ENCODE measurements at regions not wholly inside any gene's neighbourhood (a gene's known extent, or its start where the extent isn't known, plus 50 kb on each side); places are given as distances from the start of the nearest gene placed in this dataset.

DNA sequence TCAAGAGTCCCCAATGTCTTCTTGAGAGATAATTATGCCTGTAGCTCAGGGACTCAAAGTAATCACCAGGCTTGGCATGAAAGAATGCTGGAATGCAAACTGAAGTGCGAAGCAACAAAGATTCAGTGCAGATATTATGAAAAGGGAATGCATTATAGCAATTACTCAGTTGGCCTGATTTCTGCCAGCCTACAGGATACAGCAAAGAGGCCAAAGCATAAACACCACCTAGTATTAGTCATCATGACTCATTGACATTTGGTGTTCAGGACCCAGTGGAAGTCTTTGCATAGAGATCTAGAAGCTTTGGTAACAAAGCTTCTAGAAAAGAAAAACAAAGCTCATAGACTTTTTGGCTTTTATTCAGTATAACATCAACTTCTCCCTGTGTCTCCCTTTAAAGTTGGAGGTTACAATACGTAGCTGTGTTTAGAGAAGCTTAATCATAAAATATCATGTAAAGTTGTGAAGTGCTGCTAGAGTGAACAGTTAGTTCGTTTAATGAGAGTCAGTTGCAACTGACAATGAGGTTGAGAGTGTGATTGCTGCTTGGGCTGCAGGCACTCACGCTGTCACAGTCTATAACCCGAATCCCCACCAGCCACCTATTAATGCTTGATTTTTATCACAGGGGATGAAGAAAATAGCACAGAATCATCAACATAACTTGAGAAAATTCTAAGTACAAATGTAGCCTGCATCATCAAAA lies 932.7 kb downstream of the TFAP2A start:
- Mint-ChIP-seq H3K27ac (no peak overlapping the region), H3K9me3 (peaks cover 0 to 4% (median 4%) of the 10 kb centered on the region in 3 donors), H3K4me3 (no peak overlapping the region)

DNA sequence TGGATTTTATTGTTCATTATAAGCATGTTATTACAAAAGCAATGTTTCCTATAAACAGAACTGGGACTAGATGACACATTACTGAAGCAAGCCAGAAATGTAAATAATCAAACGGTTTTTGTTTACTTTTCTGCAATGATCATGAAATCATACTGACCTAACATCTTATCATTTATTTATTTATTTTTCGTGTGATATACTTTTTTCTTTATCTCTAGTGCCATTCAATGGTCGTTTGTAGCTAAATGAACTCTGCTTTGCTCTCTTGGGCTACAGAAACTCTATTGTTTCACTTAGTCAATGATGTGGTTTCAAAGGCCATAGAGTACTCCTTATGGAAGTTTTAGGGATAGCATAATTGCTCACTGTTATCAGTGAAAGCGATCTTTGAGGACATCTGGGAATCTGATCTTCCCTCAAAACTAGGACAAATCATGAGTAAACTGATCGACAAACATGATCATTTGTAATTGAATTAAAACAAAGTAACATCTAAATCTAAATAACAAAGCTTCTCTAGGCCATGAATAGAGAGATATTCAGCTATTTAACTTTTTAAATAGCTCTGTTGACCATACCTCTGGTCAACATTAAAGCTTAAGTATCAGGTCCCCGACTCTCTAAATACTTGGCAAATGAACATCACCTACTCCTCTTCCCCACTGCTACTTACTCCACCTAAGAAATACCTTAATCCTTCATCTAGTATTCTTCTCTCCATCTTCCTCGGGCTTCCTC lies 933.4 kb downstream of the TFAP2A start:
- Mint-ChIP-seq H3K4me1 (no peaks in the 10 kb centered on the region), H3K4me3 (no peak overlapping the region), H3K27ac (no peak overlapping the region), H3K27me3 (no peaks in the 10 kb centered on the region), H3K9me3 (peaks cover 0 to 4% (median 4%) of the 10 kb centered on the region in 3 donors), H3K36me3 (no peaks in the 10 kb centered on the region)

More for the DNA sequence above, 932.7 kb downstream of the TFAP2A start:
- no peaks in the 10 kb centered on the region for H3K27me3 Mint-ChIP-seq
- no peaks in the 10 kb centered on the region for H3K36me3 Mint-ChIP-seq
- no peaks in the 10 kb centered on the region for H3K4me1 Mint-ChIP-seq

DNA sequence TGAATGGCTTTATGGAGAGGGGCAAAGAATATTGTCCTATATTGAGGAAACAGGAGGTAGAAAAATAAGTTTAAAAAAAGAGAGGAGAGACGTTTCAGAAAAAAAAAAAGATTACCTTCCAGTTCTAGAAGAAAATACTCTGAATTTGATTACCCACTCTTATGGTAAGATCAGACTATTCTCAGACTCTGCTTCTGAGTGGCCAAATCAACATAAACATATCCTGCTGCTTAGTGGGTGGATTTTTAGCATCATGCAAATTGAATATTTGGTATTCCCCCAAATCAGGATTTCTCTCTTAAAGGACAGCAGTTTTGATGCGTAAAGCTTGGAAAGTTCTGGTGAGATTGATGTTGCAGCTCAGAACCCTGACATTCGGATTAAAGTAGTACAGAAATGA lies 946.6 kb downstream of the TFAP2A start:
- Mint-ChIP-seq H3K4me3 (no peak overlapping the region), H3K36me3 (peaks cover 2% of the 10 kb centered on the region), H3K9me3 (peaks cover 0 to 7% (median 5%) of the 10 kb centered on the region in 3 donors), H3K27ac (no peak overlapping the region), H3K27me3 (no peaks in the 10 kb centered on the region), H3K4me1 (no peaks in the 10 kb centered on the region)

DNA sequence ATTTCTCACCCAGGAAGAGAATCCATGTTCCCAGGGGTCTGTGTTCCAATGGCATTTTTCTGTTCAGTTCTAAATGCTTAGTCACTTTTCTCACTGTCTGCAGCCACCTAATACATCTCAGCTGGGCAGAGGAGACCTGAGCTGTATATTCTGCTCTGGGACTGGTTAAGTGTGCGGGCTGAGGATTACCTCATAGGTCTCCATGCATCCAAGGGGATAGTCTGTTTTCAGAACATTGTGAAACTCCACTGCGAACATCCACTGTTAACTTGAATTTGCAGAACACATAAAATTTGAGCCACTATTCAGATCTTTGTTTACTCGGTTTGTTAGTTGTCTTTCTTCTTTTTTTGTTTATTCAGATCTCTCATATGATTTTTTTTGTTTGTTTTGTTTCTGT lies 947.1 kb downstream of the TFAP2A start:
- Mint-ChIP-seq H3K36me3 (peaks cover 2% of the 10 kb centered on the region), H3K4me1 (no peaks in the 10 kb centered on the region), H3K9me3 (peaks cover 1 to 7% (median 5%) of the 10 kb centered on the region in 3 donors), H3K27ac (no peak overlapping the region), H3K27me3 (no peaks in the 10 kb centered on the region), H3K4me3 (no peak overlapping the region)

DNA sequence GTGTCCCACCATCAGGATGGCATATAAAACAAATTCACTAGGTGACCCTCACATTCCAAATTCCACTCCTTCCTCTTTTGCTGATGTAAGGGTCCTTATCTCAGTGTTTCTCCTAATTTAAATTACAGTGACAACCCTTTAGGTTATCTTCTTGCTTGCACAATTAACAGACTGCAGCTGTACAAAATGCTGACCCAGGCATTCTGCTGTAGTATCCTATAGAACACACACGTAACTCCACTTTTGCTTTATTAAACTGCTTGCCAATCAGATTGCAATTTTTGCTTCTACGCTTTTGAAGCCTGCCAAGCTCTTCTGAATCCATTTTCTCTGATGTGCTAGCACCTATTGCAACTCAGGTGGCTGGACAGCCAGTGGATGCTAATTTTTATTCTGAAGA lies 950.3 kb downstream of the TFAP2A start:
- Mint-ChIP-seq H3K36me3 (peaks cover 2% of the 10 kb centered on the region), H3K4me1 (no peaks in the 10 kb centered on the region), H3K9me3 (peaks cover 1 to 3% (median 3%) of the 10 kb centered on the region in 3 donors), H3K27ac (no peak overlapping the region), H3K4me3 (no peak overlapping the region), H3K27me3 (no peaks in the 10 kb centered on the region)

DNA sequence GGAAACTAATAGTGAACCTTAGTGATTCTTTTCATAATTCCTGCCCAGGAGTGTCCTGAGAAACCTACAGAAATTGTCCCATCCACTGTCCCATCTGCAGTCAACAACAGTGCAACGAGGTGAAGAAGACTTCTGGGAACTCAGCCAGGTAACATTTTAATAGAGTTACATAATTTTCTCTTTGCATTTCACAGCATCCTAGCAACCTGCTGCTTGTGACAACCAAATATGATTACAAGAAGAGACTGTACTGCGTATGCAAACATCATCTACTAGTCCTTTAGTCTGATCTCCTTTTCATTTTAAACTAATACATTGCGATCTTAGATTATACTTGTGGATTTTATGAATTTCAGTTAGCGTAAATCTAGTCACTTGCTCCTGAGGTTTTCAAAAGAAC lies 951.6 kb downstream of the TFAP2A start:
- no peaks in the 10 kb centered on the region for H3K27me3 Mint-ChIP-seq
- no peak overlapping the region for H3K27ac Mint-ChIP-seq
- H3K9me3 Mint-ChIP-seq, result peaks cover 1 to 3% (median 3%) of the 10 kb centered on the region in 3 donors
- H3K36me3 Mint-ChIP-seq, result peaks cover 2% of the 10 kb centered on the region
- H3K4me1 Mint-ChIP-seq, result no peaks in the 10 kb centered on the region
- no peak overlapping the region for H3K4me3 Mint-ChIP-seq

DNA sequence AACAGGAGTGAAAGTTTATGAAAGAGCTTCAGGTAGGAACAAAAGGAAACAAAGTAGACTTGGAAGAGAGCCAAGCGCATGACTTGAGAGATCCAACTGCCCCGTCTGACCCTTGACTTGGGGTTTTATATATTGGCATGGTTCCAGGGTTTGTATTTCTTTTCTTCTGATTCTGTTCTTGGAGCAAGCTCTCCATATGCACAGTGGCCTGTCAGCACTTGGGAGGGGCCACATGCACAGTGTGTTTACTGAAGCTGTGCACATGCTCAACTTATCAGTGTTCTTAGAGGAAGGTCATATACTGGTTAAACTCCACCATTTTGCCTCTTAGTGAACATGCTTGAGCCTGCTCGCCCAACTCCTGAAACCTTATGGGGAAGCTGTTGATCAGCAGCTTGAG lies 953.7 kb downstream of the TFAP2A start:
- Mint-ChIP-seq H3K4me1 (peaks cover 0 to 2% (median 0%) of the 10 kb centered on the region in 3 donors), H3K4me3 (no peak overlapping the region), H3K27ac (no peak overlapping the region), H3K27me3 (no peaks in the 10 kb centered on the region), H3K36me3 (no peaks in the 10 kb centered on the region), H3K9me3 (peaks cover 0 to 1% (median 0%) of the 10 kb centered on the region in 3 donors)

DNA sequence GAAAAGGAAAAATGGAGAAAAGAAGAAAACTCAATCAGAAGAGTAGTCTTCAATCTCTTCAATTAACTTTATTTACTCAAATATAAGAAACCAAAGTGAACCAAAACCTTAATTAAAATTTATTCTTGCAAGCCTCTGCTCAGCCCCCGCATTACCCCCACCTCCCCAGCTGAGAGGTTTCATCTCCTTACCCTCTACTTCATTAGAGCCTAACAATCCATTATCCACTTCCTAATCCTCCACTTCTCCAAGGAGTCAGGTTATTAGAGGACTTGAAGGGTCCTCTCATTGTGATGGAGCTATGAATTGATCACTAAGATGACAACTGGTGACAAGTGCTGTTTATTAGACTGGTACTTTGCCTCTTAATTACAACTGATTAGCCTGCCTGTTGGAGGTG lies 956.5 kb downstream of the TFAP2A start:
- peaks cover 0 to 2% (median 0%) of the 10 kb centered on the region in 3 donors for H3K4me1 Mint-ChIP-seq
- no peak overlapping the region for H3K27ac Mint-ChIP-seq
- H3K9me3 Mint-ChIP-seq, result peaks cover 0 to 1% (median 0%) of the 10 kb centered on the region in 3 donors
- no peak overlapping the region for H3K4me3 Mint-ChIP-seq
- H3K27me3 Mint-ChIP-seq, result no peaks in the 10 kb centered on the region
- H3K36me3 Mint-ChIP-seq, result no peaks in the 10 kb centered on the region

DNA sequence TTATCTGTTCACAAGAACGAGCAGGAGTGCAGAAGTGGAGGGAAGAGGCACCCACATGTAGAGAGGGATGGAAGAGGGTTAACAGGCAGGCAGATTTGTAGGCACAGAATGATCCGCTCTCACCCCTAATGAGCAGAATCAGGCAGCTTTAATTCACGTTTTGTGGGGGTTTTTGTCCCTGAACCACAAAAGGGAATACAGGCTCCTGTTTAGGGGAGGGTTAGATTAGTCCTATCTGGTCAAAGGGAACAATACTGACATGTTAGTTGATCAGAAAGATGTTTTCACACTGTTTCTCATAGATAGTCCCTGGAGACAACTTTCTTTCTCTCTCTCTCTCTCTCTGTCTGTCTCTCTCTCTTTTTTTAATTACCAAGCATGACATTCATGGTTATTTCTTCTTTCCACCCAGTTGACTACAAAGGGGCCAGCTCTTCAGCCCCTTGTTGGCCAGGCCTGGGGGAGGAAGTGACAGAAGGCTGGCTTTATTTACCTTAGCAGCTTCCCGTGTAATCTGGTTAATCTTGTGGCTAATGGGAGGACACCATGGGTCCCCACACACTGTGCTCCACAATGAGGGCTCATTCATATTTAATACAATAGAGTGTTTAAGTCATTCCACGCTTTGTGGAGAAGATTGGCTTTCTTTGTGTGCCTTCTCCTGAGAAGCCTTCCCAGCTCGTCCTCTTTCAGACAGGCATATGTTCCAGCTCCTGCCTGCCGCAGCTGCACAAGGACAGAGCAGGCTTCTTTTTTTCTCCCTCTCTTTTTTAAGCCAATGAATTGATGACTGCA lies 958.8 kb downstream of the TFAP2A start:
- no peak overlapping the region for H3K27ac Mint-ChIP-seq

DNA sequence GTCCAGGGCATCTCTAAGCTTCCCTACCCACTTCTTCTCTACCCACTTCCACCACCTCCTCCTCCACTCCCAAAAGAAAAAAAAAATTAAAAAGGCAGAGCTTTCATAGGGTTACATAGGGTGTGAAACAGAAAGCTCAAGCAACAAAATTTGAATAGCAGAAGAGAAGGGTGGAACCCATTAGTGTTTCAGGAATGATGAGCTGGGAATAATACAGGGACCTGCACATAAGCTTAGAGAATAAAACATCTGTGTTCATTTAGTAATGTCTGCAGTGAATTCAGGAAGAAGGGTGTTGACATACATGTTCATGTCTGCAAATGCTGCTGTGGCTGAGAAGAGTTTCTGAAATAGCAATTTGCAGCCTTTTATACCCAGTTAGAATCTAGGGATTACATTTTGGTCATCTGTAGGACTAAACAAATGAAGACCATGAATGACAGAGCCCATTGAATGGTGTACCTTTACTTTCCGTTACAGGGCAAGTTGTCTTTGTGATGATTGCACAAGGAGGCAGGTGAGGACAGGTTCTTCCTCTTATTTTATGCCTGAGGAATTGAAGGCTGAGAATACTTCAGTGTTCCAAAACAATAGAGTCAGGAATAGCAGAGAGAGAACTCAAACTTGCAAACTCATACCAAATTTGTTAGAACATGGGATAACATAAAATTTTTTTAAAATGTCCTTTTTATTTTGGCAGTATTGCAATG lies 975.1 kb downstream of the TFAP2A start:
- no peaks in the 10 kb centered on the region for H3K36me3 Mint-ChIP-seq
- H3K27me3 Mint-ChIP-seq, result no peaks in the 10 kb centered on the region
- H3K9me3 Mint-ChIP-seq, result peaks cover 0 to 8% (median 7%) of the 10 kb centered on the region in 3 donors
- no peak overlapping the region for H3K27ac Mint-ChIP-seq
- H3K4me1 Mint-ChIP-seq, result peaks cover 0 to 2% (median 0%) of the 10 kb centered on the region in 3 donors
- no peak overlapping the region for H3K4me3 Mint-ChIP-seq

More for the DNA sequence above, 958.8 kb downstream of the TFAP2A start:
- Mint-ChIP-seq H3K36me3 (no peaks in the 10 kb centered on the region), H3K27me3 (no peaks in the 10 kb centered on the region), H3K4me1 (peaks cover 0 to 2% (median 0%) of the 10 kb centered on the region in 3 donors), H3K9me3 (no peaks in the 10 kb centered on the region), H3K4me3 (no peak overlapping the region)

DNA sequence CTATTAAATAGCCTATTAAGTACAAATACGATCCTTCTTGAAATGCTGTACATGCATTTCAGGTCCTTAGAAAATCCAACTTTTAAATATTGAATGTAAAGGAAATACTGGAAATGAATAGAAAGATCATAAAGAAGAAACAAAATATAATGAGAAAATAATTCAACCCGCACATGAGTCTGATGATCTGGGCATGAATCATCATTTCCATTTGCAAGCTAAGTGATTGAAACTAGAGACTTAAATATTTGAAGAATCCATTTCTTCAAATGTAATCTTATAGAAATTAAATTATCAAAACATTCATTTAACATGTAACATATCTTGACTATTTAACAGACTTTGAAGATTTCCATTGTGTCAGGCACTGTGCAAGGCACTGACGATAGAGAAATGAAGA lies 977.0 kb downstream of the TFAP2A start:
- Mint-ChIP-seq H3K4me1 (no peaks in the 10 kb centered on the region), H3K36me3 (no peaks in the 10 kb centered on the region), H3K9me3 (peaks cover 0 to 5% (median 2%) of the 10 kb centered on the region in 3 donors), H3K27ac (no peak overlapping the region), H3K27me3 (no peaks in the 10 kb centered on the region), H3K4me3 (no peak overlapping the region)

DNA sequence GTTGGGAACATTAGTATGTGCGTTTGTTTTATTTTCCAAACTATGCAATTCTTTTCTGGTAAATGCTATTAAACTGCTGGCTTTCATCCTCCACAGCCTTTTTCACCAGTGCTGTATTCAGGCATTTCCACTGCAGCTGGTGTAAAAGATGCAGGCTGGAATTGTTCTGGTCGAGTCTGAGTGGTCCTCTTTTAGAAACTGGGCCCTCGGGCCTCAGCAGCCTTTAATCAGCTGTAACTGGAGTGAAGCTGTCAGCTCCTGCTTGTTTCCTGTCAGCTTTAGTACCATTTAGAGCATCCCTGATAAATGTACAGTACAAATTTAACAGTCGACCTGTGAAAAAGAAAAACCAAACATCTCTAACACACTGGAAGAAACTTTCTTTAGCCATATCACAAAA lies 979.6 kb downstream of the TFAP2A start:
- Mint-ChIP-seq H3K36me3 (no peaks in the 10 kb centered on the region), H3K4me3 (no peak overlapping the region), H3K4me1 (no peaks in the 10 kb centered on the region), H3K27me3 (no peaks in the 10 kb centered on the region), H3K27ac (no peak overlapping the region), H3K9me3 (peaks cover 0 to 6% (median 2%) of the 10 kb centered on the region in 3 donors)

DNA sequence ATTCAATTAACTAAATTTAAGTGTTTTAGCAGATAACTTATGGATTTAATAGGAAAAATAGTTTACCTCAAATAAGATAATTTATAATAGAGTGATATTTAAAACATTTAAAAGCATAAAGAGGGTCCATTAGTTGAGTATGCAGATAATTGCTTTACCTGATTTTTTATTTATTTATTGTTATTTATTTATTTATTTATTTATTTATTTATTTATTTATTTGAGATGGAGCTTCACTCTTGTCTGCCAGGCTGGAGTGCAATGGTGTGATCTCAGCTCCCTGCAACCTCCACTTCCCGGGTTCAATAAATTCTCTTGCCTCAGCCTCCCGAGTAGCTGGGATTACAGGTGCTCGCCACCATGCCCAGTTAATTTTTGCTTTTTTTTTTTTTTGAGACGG lies 982.9 kb downstream of the TFAP2A start:
- Mint-ChIP-seq H3K9me3 (peaks cover 0 to 9% (median 0%) of the 10 kb centered on the region in 3 donors), H3K4me3 (no peak overlapping the region), H3K4me1 (no peaks in the 10 kb centered on the region), H3K27ac (no peak overlapping the region), H3K27me3 (no peaks in the 10 kb centered on the region), H3K36me3 (no peaks in the 10 kb centered on the region)

DNA sequence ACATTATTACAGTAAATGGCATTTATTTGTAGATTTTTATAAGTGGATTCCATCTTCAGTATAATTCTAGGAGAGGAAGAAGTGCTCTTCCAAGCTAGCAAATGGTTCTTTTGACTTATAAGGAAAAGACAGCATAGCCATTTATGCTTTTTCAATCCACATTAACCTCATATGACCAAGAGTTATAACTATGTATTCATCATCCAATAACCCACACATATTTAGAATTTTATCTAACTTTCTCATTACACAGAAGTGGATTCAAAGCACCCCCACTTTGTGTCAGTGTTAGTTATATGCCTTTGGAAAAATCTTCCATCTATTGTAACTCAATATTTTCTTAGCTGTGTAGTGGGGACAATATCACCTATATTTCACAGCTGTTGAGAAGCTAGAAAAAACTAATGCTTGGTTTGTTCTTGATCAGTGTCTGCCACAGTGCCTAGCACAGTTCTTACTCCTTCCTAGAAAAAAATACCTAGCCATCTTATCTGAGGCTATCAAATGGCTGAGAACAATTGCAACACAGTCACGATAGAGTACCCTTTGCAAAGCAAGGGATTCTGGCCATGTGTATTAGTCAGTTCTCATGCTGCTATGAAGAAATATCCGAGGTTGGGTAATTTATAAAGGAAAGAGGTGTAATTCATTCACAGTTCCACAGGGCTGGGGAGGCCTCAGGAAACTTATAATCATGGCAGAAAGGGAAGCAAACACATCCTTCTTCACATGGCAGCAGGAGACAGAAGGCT lies 986.3 kb downstream of the TFAP2A start:
- Mint-ChIP-seq H3K27ac (no peak overlapping the region), H3K4me3 (no peak overlapping the region), H3K27me3 (no peaks in the 10 kb centered on the region), H3K36me3 (no peaks in the 10 kb centered on the region), H3K9me3 (peaks cover 0 to 12% (median 0%) of the 10 kb centered on the region in 3 donors), H3K4me1 (no peaks in the 10 kb centered on the region)
